Kidney (tissue), 13 donors: ENCODE measurements at regions not wholly inside any gene's neighbourhood (a gene's known extent, or its start where the extent isn't known, plus 50 kb on each side); places are given as distances from the start of the nearest gene placed in this dataset.
"Not testable (repeated sequence)": the region's sequence is repeated elsewhere in the genome, so short reads cannot be mapped to it uniquely, and the experiment has no call there.

Experiments used
- DNase-seq, 5 donors: peaks; one replicate each; pipeline ENCODE4 v3.0.0-alpha.2; 2013 to 2020
- FAIRE-seq: peaks from 2 replicates; lab custom pipeline; 2012; peaks lifted over from hg19 to GRCh38; lab: Jason Lieb, UNC
- H3K27ac ChIP-seq, 2 donors: one replicate each; pipeline ENCODE4 v1.7.0; 2013; ENCODE audit warnings: low read depth in 2 of 2, low read length in 2 of 2, inconsistent platforms in 1 of 2
- H3K27me3 ChIP-seq: one replicate; pipeline ENCODE4 v1.7.1; 2013; ENCODE audit warnings: low read length, inconsistent platforms; ENCODE audit not compliant: control insufficient read depth, insufficient read depth
- H3K36me3 ChIP-seq, 3 donors: one replicate each; pipeline versions ENCODE4 v1.7.0 to v1.7.1; 2013; ENCODE audit warnings: low read length in 3 of 3, control low read depth in 1 of 3, inconsistent platforms in 1 of 3; ENCODE audit not compliant: insufficient read depth in 3 of 3, control insufficient read depth in 2 of 3
- H3K4me1 ChIP-seq, 3 donors: one replicate each; pipeline versions ENCODE4 v1.7.0 to v1.7.1; 2013; ENCODE audit warnings: low read length in 3 of 3, inconsistent platforms in 1 of 3, low read depth in 1 of 3; ENCODE audit not compliant: control insufficient read depth in 2 of 3, insufficient read depth in 2 of 3
- H3K4me3 ChIP-seq, 3 donors: one replicate each; pipeline versions ENCODE4 v1.7.0 to v1.8.1; 2013; ENCODE audit warnings: low read length in 3 of 3, control low read depth in 1 of 3, inconsistent platforms in 1 of 3
- H3K9ac ChIP-seq, 3 donors: one replicate each; pipeline versions ENCODE4 v1.7.0 to v1.7.1; 2013; ENCODE audit warnings: low read length in 3 of 3, control low read depth in 1 of 3, inconsistent platforms in 1 of 3
- H3K9me3 ChIP-seq, 3 donors: one replicate each; pipeline versions ENCODE4 v1.7.0 to v1.7.1; 2013; ENCODE audit warnings: low read length in 3 of 3, control low read depth in 1 of 3, inconsistent platforms in 1 of 3; ENCODE audit not compliant: control insufficient read depth in 2 of 3, insufficient read depth in 1 of 3
- CTCF ChIP-seq: IDR thresholded peaks from 3 replicates; pipeline ENCODE4 v1.5.1; 2012; ENCODE audit warnings: mild to moderate bottlenecking, moderate library complexity, borderline replicate concordance; ENCODE audit not compliant: insufficient read depth; ENCODE audit errors: extremely low read depth
- intact Hi-C: fragments of 100-400 bp; cut with DNase I; formaldehyde crosslinking; loops from one replicate; pipeline ENCODE4 v1.11.1; 2022
- donor health status: control.
- donor health status: control.
- donor health status: control.
- donor health status: control.
- donor health status: control.
- donor health status: DM: yes; HTN: yes; CAD: no.
- donor health status: Normal renal cell carcinoma (clear cell type).

- FAIRE-seq: no peak
- intact Hi-C loops: no loop called here
Measured at GRCh38 chr2:13289310-13289709, 572.6 kb downstream of the TRIB2 start.

GRCh38 chr2:13308478-13308805 is 591.7 kb downstream of the TRIB2 start:
- H3K27me3 ChIP-seq, H3K4me1 ChIP-seq, H3K4me3 ChIP-seq, H3K9me3 ChIP-seq, H3K9ac ChIP-seq, FAIRE-seq, H3K27ac ChIP-seq, H3K36me3 ChIP-seq, intact Hi-C loops: not testable (repeated sequence)
- DNase-seq: peak in 1 of 5 donors; percentile 44

More at GRCh38 chr2:13289310-13289709, 572.6 kb downstream of the TRIB2 start:
- DNase-seq: no peak
- H3K9ac ChIP-seq: no peak overlapping the region
- no peak for TF ChIP-seq CTCF
- no peaks in the 10 kb centered on the region for H3K9me3 ChIP-seq
- H3K4me3 ChIP-seq: no peak overlapping the region
- H3K36me3 ChIP-seq: no peaks in the 10 kb centered on the region
- H3K27me3 ChIP-seq: no peaks in the 10 kb centered on the region
- no peaks in the 10 kb centered on the region for H3K4me1 ChIP-seq
- H3K27ac ChIP-seq: no peak overlapping the region

- DNase-seq (no peak), FAIRE-seq (no peak)
- TF ChIP-seq CTCF: no peak
- intact Hi-C loops: no loop called here
- Histone ChIP-seq H3K4me3 (no peak overlapping the region), H3K36me3 (no peaks in the 10 kb centered on the region), H3K9ac (no peak overlapping the region), H3K27me3 (no peaks in the 10 kb centered on the region), H3K27ac (no peak overlapping the region), H3K9me3 (no peaks in the 10 kb centered on the region), H3K4me1 (no peaks in the 10 kb centered on the region)
Measured at GRCh38 chr2:13308989-13309388, 592.3 kb downstream of the TRIB2 start.

GRCh38 chr2:13332060-13332459 is 615.3 kb downstream of the TRIB2 start:
- Histone ChIP-seq H3K4me1 (no peaks in the 10 kb centered on the region), H3K27ac (no peak overlapping the region), H3K9me3 (no peaks in the 10 kb centered on the region), H3K4me3 (no peak overlapping the region), H3K27me3 (no peaks in the 10 kb centered on the region), H3K9ac (no peak overlapping the region), H3K36me3 (no peaks in the 10 kb centered on the region)
- intact Hi-C loops: no loop called here
- no peak for FAIRE-seq
- no peak for DNase-seq
- TF ChIP-seq CTCF: no peak

- H3K9me3 ChIP-seq, H3K9ac ChIP-seq, H3K27me3 ChIP-seq, H3K4me3 ChIP-seq, H3K36me3 ChIP-seq, H3K27ac ChIP-seq, H3K4me1 ChIP-seq, intact Hi-C loops: not testable (repeated sequence)
- FAIRE-seq (peak; percentile 100), DNase-seq (peak in 1 of 5 donors; percentile 4)
Measured at GRCh38 chr2:13334071-13334470, 617.3 kb downstream of the TRIB2 start.
